Neural crest cell (in vitro differentiated cells): ENCODE measurements at regions not wholly inside any gene's neighbourhood (a gene's known extent, or its start where the extent isn't known, plus 50 kb on each side); places are given as distances from the start of the nearest gene placed in this dataset.
"Not testable (repeated sequence)": the region's sequence is repeated elsewhere in the genome, so short reads cannot be mapped to it uniquely, and the experiment has no call there.

Source experiments
- DNase-seq: peaks from one replicate; pipeline ENCODE4 v3.0.0; 2021; ENCODE audit warnings: low read depth, mixed read lengths, low spot score
- H3K27ac Mint-ChIP-seq: one replicate; pipeline ENCODE4 v1.8.0; 2021; ENCODE audit warnings: mild to moderate bottlenecking, mixed read lengths; ENCODE audit not compliant: unreplicated experiment
- H3K27me3 Mint-ChIP-seq: 2 replicates; pipeline ENCODE4 v1.8.0; 2021; ENCODE audit warnings: low read depth, mild to moderate bottlenecking, mixed read lengths
- H3K36me3 Mint-ChIP-seq: 2 replicates; pipeline ENCODE4 v1.8.0; 2021; ENCODE audit warnings: low read depth, mild to moderate bottlenecking, mixed read lengths
- H3K4me1 Mint-ChIP-seq: 2 replicates; pipeline ENCODE4 v1.8.0; 2021; ENCODE audit warnings: mixed read lengths
- H3K4me3 Mint-ChIP-seq: one replicate; pipeline ENCODE4 v1.8.0; 2021; ENCODE audit warnings: mild to moderate bottlenecking, mixed read lengths
- H3K9me3 Mint-ChIP-seq: 2 replicates; pipeline ENCODE4 v1.8.0; 2021; ENCODE audit warnings: mixed read lengths
- CTCF ChIP-seq: fragments of 200-600 bp; sonication (generic); conservative IDR thresholded peaks from 2 replicates; pipeline ENCODE4 v1.5.0; 2021; ENCODE audit warnings: antibody characterized with exemption, mild to moderate bottlenecking

- Mint-ChIP-seq H3K4me1 (no peaks in the 10 kb centered on the region), H3K9me3 (peaks cover 5% of the 10 kb centered on the region), H3K36me3 (no peaks in the 10 kb centered on the region), H3K27ac (no peak overlapping the region), H3K27me3 (no peaks in the 10 kb centered on the region), H3K4me3 (no peak overlapping the region)
- no peak for DNase-seq
- no peak for TF ChIP-seq CTCF
Observed at GRCh38 chr3:147090461-147090860, 315.9 kb downstream of the ZIC4 start.

DNA sequence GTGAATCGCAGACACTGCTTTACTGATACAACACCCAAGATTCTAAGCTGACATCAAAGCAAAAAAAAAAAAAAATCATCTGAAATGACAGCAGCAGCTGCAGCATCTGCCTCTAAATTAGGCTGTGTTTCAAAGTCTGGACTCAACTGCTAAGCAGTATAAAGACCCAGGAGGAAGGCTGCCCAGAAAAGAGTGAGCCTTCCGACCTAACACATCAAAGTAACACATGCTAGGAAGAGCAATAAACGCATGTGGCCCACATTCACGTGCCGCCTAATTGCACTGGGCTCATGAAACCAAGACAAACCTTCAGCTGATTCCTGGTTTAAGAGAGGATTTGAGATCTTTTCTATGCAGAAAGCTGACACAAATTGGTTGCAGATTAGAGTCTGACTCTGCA lies 317.1 kb downstream of the ZIC4 start:
- Mint-ChIP-seq H3K27me3 (no peaks in the 10 kb centered on the region), H3K4me3 (no peak overlapping the region), H3K4me1 (no peaks in the 10 kb centered on the region), H3K27ac (no peak overlapping the region), H3K9me3 (peaks cover under 1% of the 10 kb centered on the region), H3K36me3 (no peaks in the 10 kb centered on the region)
- no peak for TF ChIP-seq CTCF
- no peak for DNase-seq

DNA sequence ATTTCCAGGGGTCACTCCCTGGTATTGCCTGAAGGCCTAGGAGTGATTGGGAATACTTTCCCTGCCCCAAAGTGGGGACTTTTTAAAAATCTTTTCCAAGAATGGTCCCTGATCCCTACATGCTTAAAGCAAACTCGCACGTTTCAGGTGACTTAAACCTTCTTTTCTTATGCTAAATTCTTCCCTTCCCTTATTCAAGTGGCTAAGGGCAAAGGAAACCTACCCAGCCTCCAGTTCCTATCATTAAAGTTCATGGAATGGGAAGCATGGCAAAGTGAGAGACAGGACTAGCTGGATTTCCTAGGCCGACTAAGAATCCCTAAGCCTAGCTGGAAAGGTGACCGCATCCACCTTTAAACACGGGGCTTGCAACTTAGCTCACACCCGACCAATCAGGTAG lies 346.8 kb downstream of the ZIC4 start:
- H3K4me3 Mint-ChIP-seq, H3K4me1 Mint-ChIP-seq, H3K9me3 Mint-ChIP-seq, H3K27me3 Mint-ChIP-seq, H3K36me3 Mint-ChIP-seq, DNase-seq, H3K27ac Mint-ChIP-seq: not testable (repeated sequence)

GRCh38 chr3:147049821-147050220 lies 356.5 kb downstream of the ZIC4 start:
- Mint-ChIP-seq H3K9me3 (no peaks in the 10 kb centered on the region), H3K4me1 (peaks cover 7% of the 10 kb centered on the region), H3K36me3 (no peaks in the 10 kb centered on the region), H3K27ac (no peak overlapping the region), H3K4me3 (peak overlapping the region; percentile 1), H3K27me3 (no peaks in the 10 kb centered on the region)
- DNase-seq = no peak
- TF ChIP-seq CTCF = no peak

DNA sequence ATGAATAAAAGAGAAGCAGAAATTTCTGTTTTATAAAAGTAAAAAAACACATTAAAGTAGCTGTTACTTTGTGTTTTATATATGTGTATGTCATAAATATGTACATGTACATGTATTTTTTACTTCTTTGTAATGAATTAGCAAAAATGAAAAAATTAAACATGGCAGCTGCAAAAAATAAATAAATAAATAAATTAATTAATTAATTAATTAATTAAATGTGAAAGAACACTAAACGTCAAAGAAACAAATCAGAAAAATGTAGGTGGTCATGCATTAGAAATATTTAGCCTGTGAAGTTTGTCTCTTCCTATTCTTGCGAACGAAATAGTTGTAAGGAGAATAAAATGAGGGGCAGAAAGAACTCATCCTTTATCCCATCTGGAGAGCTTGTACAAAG lies 357.0 kb downstream of the ZIC4 start:
- no peak for TF ChIP-seq CTCF
- Mint-ChIP-seq H3K36me3 (no peaks in the 10 kb centered on the region), H3K27ac (peak overlapping the region; percentile 4), H3K9me3 (no peaks in the 10 kb centered on the region), H3K27me3 (no peaks in the 10 kb centered on the region), H3K4me1 (peaks cover 7% of the 10 kb centered on the region), H3K4me3 (peak overlapping the region; percentile 1)
- no peak for DNase-seq

DNA sequence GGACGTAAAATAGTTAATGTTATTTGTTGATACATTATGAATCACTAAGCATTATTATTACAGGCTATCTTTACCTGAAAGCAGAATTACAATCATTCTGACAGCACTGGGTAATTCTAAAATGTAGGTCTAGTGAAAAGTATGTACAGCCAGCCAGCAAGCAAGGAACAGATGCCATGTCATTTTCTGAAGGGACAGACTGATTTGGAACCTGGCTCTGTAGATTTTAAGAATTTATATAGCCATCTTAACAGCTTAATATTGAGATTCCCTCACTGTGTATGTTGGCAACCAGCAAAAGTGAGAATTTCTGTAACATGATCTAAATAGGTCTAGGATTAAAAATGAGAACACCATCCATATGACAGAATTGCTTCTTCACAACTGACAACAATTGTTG lies 359.4 kb downstream of the ZIC4 start:
- Mint-ChIP-seq H3K27me3 (no peaks in the 10 kb centered on the region), H3K27ac (no peak overlapping the region), H3K36me3 (no peaks in the 10 kb centered on the region), H3K9me3 (no peaks in the 10 kb centered on the region), H3K4me1 (peaks cover 7% of the 10 kb centered on the region), H3K4me3 (no peak overlapping the region)
- no peak for DNase-seq
- no peak for TF ChIP-seq CTCF
